PC-3 (cell line): ENCODE measurements at regions not wholly inside any gene's neighbourhood (a gene's known extent, or its start where the extent isn't known, plus 50 kb on each side); places are given as distances from the start of the nearest gene placed in this dataset.

ENCODE experiments used
- ATAC-seq: fragments of 200-7000 bp; cut with Tn5 transposase; 2 replicates; pipeline ENCODE4 v1.9.1; 2020; ENCODE audit warnings: mild to moderate bottlenecking, moderate library complexity
- BruUV-seq: library from RNA; stranded (reverse); fragments of 400-500 nt; replicated peaks from 2 replicates; lab custom pipeline; 2021; lab: Mats Ljungman, UMichigan
- CTCF ChIA-PET: fragments of 300-600 bp; sonication (Branson Sonifier 250); formaldehyde crosslinking; loops from one replicate; lab custom pipeline; 2022; ENCODE audit warnings: antibody characterized with exemption; lab: Charles Lee
- POLR2A ChIA-PET: fragments of 300-600 bp; sonication (Branson Sonifier 250); formaldehyde crosslinking; loops from one replicate; lab custom pipeline; 2022; ENCODE audit warnings: antibody characterized with exemption; ENCODE audit not compliant: unreplicated experiment; lab: Charles Lee
- DNase-seq: peaks from one replicate; pipeline ENCODE4 v3.0.0-alpha.2; 2015
- H2AFZ ChIP-seq: fragments of 300-600 bp; sonication (generic); 2 replicates; pipeline ENCODE4 v1.6.0; 2016; ENCODE audit warnings: antibody characterized with exemption, low read length
- H3F3A ChIP-seq: fragments of 300-600 bp; sonication (generic); one replicate; pipeline ENCODE4 v1.6.0; 2017; ENCODE audit warnings: antibody characterized with exemption, low read length, control low read depth, mild to moderate bottlenecking; ENCODE audit not compliant: unreplicated experiment
- H3K27ac ChIP-seq: fragments of 300-600 bp; sonication (generic); 2 replicates; pipeline ENCODE4 v1.5.1; 2016; ENCODE audit warnings: mild to moderate bottlenecking, low read length
- H3K27me3 ChIP-seq: fragments of 300-600 bp; sonication (generic); 2 replicates; pipeline ENCODE4 v1.6.1; 2016; ENCODE audit warnings: low read length, mixed read lengths
- H3K36me3 ChIP-seq: fragments of 300-600 bp; sonication (generic); 2 replicates; pipeline ENCODE4 v1.6.1; 2016; ENCODE audit warnings: low read depth, mixed run types, low read length, mixed read lengths
- H3K4me1 ChIP-seq: fragments of 300-600 bp; sonication (generic); 2 replicates; pipeline ENCODE4 v1.5.1; 2016; ENCODE audit warnings: low read length; ENCODE audit not compliant: insufficient read depth
- H3K4me2 ChIP-seq: fragments of 300-600 bp; sonication (generic); 2 replicates; pipeline ENCODE4 v1.6.0; 2016; ENCODE audit warnings: low read length
- H3K4me3 ChIP-seq: fragments of 300-600 bp; sonication (generic); 2 replicates; pipeline ENCODE4 v1.5.1; 2016; ENCODE audit warnings: mild to moderate bottlenecking, low read length, mixed read lengths
- H3K79me2 ChIP-seq: fragments of 300-600 bp; sonication (generic); 2 replicates; pipeline ENCODE4 v1.6.1; 2017; ENCODE audit warnings: low read length, mixed read lengths
- H3K9ac ChIP-seq: fragments of 300-600 bp; sonication (generic); 2 replicates; pipeline ENCODE4 v1.6.0; 2016; ENCODE audit warnings: mild to moderate bottlenecking, low read length
- H3K9me2 ChIP-seq: fragments of 300-600 bp; sonication (generic); replicated peaks from 2 replicates; pipeline ENCODE4 v1.6.1; 2016; ENCODE audit warnings: mixed run types, low read length, mixed read lengths
- H3K9me3 ChIP-seq: fragments of 300-600 bp; sonication (generic); 2 replicates; pipeline ENCODE4 v1.6.1; 2016; ENCODE audit warnings: low read length, mixed read lengths
- H4K20me1 ChIP-seq: fragments of 300-600 bp; sonication (generic); 2 replicates; pipeline ENCODE4 v1.6.1; 2016; ENCODE audit warnings: low read length, mixed read lengths
- EZH2 ChIP-seq: fragments of 300-600 bp; sonication (generic); IDR thresholded peaks from one replicate; pipeline ENCODE4 v1.6.1; 2017; ENCODE audit warnings: antibody characterized with exemption, mild to moderate bottlenecking, low read length; ENCODE audit not compliant: unreplicated experiment
- EZH2phosphoT487 ChIP-seq: fragments of 300-600 bp; sonication (generic); IDR thresholded peaks from 2 replicates; pipeline ENCODE4 v1.6.1; 2018; ENCODE audit warnings: mild to moderate bottlenecking, antibody characterized with exemption, low read length, borderline replicate concordance
- intact Hi-C: fragments of 100-400 bp; cut with micrococcal nuclease; formaldehyde crosslinking; loops from 2 replicates; pipeline ENCODE4 v1.9.0; 2023
- TF ChIP-seq, protein P1 (sequence below): fragments of 300-600 bp; sonication (generic); conservative IDR thresholded peaks from 2 replicates; pipeline ENCODE4 v1.5.1; 2017; ENCODE audit warnings: antibody characterized with exemption, low read depth, mild to moderate bottlenecking, low read length

- peaks cover 6% of the 10 kb centered on the region; the same call in 1 of the 2 replicates for H3K4me1 ChIP-seq
- TF ChIP-seq EZH2phosphoT487, result no peak
- no peak for TF ChIP-seq EZH2
- TF ChIP-seq, protein P1, sequence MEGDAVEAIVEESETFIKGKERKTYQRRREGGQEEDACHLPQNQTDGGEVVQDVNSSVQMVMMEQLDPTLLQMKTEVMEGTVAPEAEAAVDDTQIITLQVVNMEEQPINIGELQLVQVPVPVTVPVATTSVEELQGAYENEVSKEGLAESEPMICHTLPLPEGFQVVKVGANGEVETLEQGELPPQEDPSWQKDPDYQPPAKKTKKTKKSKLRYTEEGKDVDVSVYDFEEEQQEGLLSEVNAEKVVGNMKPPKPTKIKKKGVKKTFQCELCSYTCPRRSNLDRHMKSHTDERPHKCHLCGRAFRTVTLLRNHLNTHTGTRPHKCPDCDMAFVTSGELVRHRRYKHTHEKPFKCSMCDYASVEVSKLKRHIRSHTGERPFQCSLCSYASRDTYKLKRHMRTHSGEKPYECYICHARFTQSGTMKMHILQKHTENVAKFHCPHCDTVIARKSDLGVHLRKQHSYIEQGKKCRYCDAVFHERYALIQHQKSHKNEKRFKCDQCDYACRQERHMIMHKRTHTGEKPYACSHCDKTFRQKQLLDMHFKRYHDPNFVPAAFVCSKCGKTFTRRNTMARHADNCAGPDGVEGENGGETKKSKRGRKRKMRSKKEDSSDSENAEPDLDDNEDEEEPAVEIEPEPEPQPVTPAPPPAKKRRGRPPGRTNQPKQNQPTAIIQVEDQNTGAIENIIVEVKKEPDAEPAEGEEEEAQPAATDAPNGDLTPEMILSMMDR, result no peak
- no peaks in the 10 kb centered on the region for H3K79me2 ChIP-seq
- no TSS peak for BruUV-seq
- H3K9me3 ChIP-seq, result no peaks in the 10 kb centered on the region
- intact Hi-C loops, result no loop called here
- DNase-seq (no peak), ATAC-seq (no peak)
- no peaks in the 10 kb centered on the region for H3K9me2 ChIP-seq
- ChIA-PET POLR2A (no interaction called here), CTCF (no interaction called here)
- H3K27me3 ChIP-seq, result no peaks in the 10 kb centered on the region
- no peak overlapping the region for H3K4me2 ChIP-seq
- H3F3A ChIP-seq, result no peaks in the 10 kb centered on the region
- no peak overlapping the region for H2AFZ ChIP-seq
- H4K20me1 ChIP-seq, result no peaks in the 10 kb centered on the region
- no peak overlapping the region for H3K4me3 ChIP-seq
- H3K9ac ChIP-seq, result no peak overlapping the region
- H3K36me3 ChIP-seq, result no peaks in the 10 kb centered on the region
- H3K27ac ChIP-seq, result no peak overlapping the region
Observed at GRCh38 chr2:46245869-46246268, 51.3 kb upstream of the EPAS1 start.

DNA sequence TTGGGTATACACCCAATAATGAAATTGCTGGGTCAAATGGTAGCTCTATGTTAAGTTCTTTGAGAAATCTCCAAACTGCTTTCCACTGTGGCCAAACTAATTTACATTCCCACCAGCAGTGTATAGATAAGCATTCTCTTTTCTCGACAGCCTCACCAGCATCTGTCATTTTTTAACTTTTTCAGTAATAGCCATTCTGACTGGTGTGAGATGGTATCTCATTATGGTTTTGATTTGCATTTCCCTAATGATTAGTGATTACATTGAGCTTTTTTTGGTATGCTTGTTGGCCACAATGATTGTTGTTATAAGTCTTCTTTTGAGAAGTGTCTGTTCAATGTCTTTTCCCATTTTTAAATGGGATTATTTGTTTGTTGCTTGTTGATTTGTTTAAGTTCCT lies 50.4 kb upstream of the EPAS1 start:
- no peak for ATAC-seq
- CTCF ChIA-PET, result no interaction called here

More for the DNA sequence above, 50.4 kb upstream of the EPAS1 start:
- Histone ChIP-seq H3K36me3 (no peaks in the 10 kb centered on the region), H3F3A (no peaks in the 10 kb centered on the region), H3K27me3 (no peaks in the 10 kb centered on the region), H3K4me2 (no peak overlapping the region), H3K9me2 (no peaks in the 10 kb centered on the region), H2AFZ (no peak overlapping the region), H3K27ac (no peak overlapping the region), H3K9me3 (no peaks in the 10 kb centered on the region), H3K79me2 (no peaks in the 10 kb centered on the region), H3K9ac (no peak overlapping the region), H3K4me1 (no peaks in the 10 kb centered on the region), H4K20me1 (no peaks in the 10 kb centered on the region), H3K4me3 (no peak overlapping the region)
- intact Hi-C loops, result no loop called here
- no peak for TF ChIP-seq EZH2phosphoT487
- no peak for TF ChIP-seq EZH2
- TF ChIP-seq, protein P1, result no peak
- POLR2A ChIA-PET, result no interaction called here
- DNase-seq, result no peak
- BruUV-seq, result no TSS peak
